VCaP (cell line): ENCODE measurements at regions not wholly inside any gene's neighbourhood (a gene's known extent, or its start where the extent isn't known, plus 50 kb on each side); places are given as distances from the start of the nearest gene placed in this dataset.
"Not testable (repeated sequence)": the region's sequence is repeated elsewhere in the genome, so short reads cannot be mapped to it uniquely, and the experiment has no call there.

Source experiments
- H3K27ac ChIP-seq: fragments of 450-650 bp; 2 replicates; pipeline ENCODE4 v1.5.1; 2017
- CTCF ChIP-seq: fragments of 450-650 bp; conservative IDR thresholded peaks from 2 replicates; pipeline ENCODE4 v1.5.1; 2017; ENCODE audit warnings: mild to moderate bottlenecking, moderate library complexity

- H3K27ac ChIP-seq, result peak overlapping the region; percentile 41; the same call in 1 of the 2 replicates
- TF ChIP-seq CTCF, result peak; percentile 23; the same call in 1 of the 2 replicates
Observed at GRCh38 chr6:85864453-85865401, 222.0 kb upstream of the SYNCRIP start.

- no peak overlapping the region for H3K27ac ChIP-seq
- TF ChIP-seq CTCF, result no peak
Observed at GRCh38 chr6:85856235-85856634, 213.5 kb upstream of the SYNCRIP start.

- not testable (repeated sequence) for H3K27ac ChIP-seq
Observed at GRCh38 chr6:85838351-85839119, 195.8 kb upstream of the SYNCRIP start.

GRCh38 chr6:85828973-85829372 is 186.3 kb upstream of the SYNCRIP start:
- no peak for TF ChIP-seq CTCF
- H3K27ac ChIP-seq, result no peak overlapping the region

GRCh38 chr6:85826997-85827396 is 184.3 kb upstream of the SYNCRIP start:
- TF ChIP-seq CTCF, result no peak
- H3K27ac ChIP-seq, result no peak overlapping the region

- TF ChIP-seq CTCF, result peak; percentile 45
- H3K27ac ChIP-seq, result no peak overlapping the region
Observed at GRCh38 chr6:85824329-85824728, 181.6 kb upstream of the SYNCRIP start.

- TF ChIP-seq CTCF, result no peak
- H3K27ac ChIP-seq, result no peak overlapping the region
Observed at GRCh38 chr6:85810558-85810957, 167.9 kb upstream of the SYNCRIP start.
